IPS-NIHi7 (cell line): ENCODE measurements at regions not wholly inside any gene's neighbourhood (a gene's known extent, or its start where the extent isn't known, plus 50 kb on each side); places are given as distances from the start of the nearest gene placed in this dataset.
"Not testable (repeated sequence)": the region's sequence is repeated elsewhere in the genome, so short reads cannot be mapped to it uniquely, and the experiment has no call there.

Experiments used
- DNase-seq: peaks from one replicate; pipeline ENCODE4 v3.0.0; 2012; ENCODE audit warnings: mixed read lengths; ENCODE audit errors: extremely low spot score

GRCh38 chr3:25945836-25946235 lies 155.9 kb downstream of the OXSM start:
- no peak for DNase-seq

GRCh38 chr3:25952133-25952532 lies 162.2 kb downstream of the OXSM start:
- no peak for DNase-seq

- DNase-seq: no peak
Measured at GRCh38 chr3:25957026-25957425, 167.1 kb downstream of the OXSM start.

GRCh38 chr3:25960776-25961175 lies 170.9 kb downstream of the OXSM start:
- DNase-seq: no peak

- peak; percentile 74 for DNase-seq
Measured at GRCh38 chr3:25962255-25962654, 172.4 kb downstream of the OXSM start.

- DNase-seq: no peak
Measured at GRCh38 chr3:25964141-25964540, 174.3 kb downstream of the OXSM start.

GRCh38 chr3:25967385-25967784 lies 177.5 kb downstream of the OXSM start:
- no peak for DNase-seq

GRCh38 chr3:25971736-25972135 lies 181.8 kb downstream of the OXSM start:
- no peak for DNase-seq

- DNase-seq: no peak
Measured at GRCh38 chr3:25973122-25973521, 183.2 kb downstream of the OXSM start.

GRCh38 chr3:25982756-25983155 lies 192.9 kb downstream of the OXSM start:
- DNase-seq: no peak

GRCh38 chr3:25985621-25986020 lies 195.7 kb downstream of the OXSM start:
- no peak for DNase-seq

- DNase-seq: no peak
Measured at GRCh38 chr3:25992606-25993005, 202.7 kb downstream of the OXSM start.

- no peak for DNase-seq
Measured at GRCh38 chr3:26004172-26004571, 214.3 kb downstream of the OXSM start.

GRCh38 chr3:26011276-26011675 lies 221.4 kb downstream of the OXSM start:
- no peak for DNase-seq

- DNase-seq: no peak
Measured at GRCh38 chr3:26012241-26012745, 222.4 kb downstream of the OXSM start.

- peak; percentile 44 for DNase-seq
Measured at GRCh38 chr3:26015752-26016151, 225.9 kb downstream of the OXSM start.

GRCh38 chr3:26018889-26019288 lies 229.0 kb downstream of the OXSM start:
- no peak for DNase-seq

- DNase-seq: not testable (repeated sequence)
Measured at GRCh38 chr3:26024206-26024605, 234.3 kb downstream of the OXSM start.

GRCh38 chr3:26029321-26029720 lies 239.4 kb downstream of the OXSM start:
- DNase-seq: no peak

GRCh38 chr3:26042126-26042525 lies 252.2 kb downstream of the OXSM start:
- DNase-seq: not testable (repeated sequence)

GRCh38 chr3:26049951-26050350 lies 260.1 kb downstream of the OXSM start:
- DNase-seq: no peak

GRCh38 chr3:26050776-26051175 lies 260.9 kb downstream of the OXSM start:
- no peak for DNase-seq

- no peak for DNase-seq
Measured at GRCh38 chr3:26058901-26059321, 269.0 kb downstream of the OXSM start.

GRCh38 chr3:26061947-26062346 lies 272.1 kb downstream of the OXSM start:
- DNase-seq: no peak
